Endothelial cell of umbilical vein (primary cell): ENCODE measurements at regions not wholly inside any gene's neighbourhood (a gene's known extent, or its start where the extent isn't known, plus 50 kb on each side); places are given as distances from the start of the nearest gene placed in this dataset.

Experiments used
- BruUV-seq: library from RNA; stranded (reverse); fragments of 400-500 nt; replicated peaks from 2 replicates; lab custom pipeline; 2021; lab: Mats Ljungman, UMichigan
- CTCF ChIA-PET: fragments of 300-600, 350-600 bp; sonication (Branson Sonifier 250); formaldehyde crosslinking; loops from one replicate; lab custom pipeline; 2021; ENCODE audit warnings: antibody characterized with exemption, inconsistent platforms; lab: Charles Lee
- POLR2A ChIA-PET: fragments of 300-600, 350-600 bp; sonication (Branson Sonifier 250); formaldehyde crosslinking; loops from one replicate; lab custom pipeline; 2021; ENCODE audit warnings: antibody characterized with exemption, inconsistent platforms; lab: Charles Lee
- DNase-seq: peaks from one replicate; pipeline ENCODE4 v3.0.0-alpha.2; 2011; ENCODE audit warnings: low read depth, low spot score
- FAIRE-seq: peaks from 2 replicates; lab custom pipeline; 2011; peaks lifted over from hg19 to GRCh38; lab: Jason Lieb, UNC
- H2AFZ ChIP-seq: 2 replicates; pipeline ENCODE4 v1.6.0; 2012; ENCODE audit warnings: low read depth, low read length, control low read depth, inconsistent platforms
- H3K27ac ChIP-seq: 2 replicates; pipeline ENCODE4 v1.5.1; 2011; ENCODE audit warnings: low read depth, mild to moderate bottlenecking, control low read depth, low read length, moderate library complexity; ENCODE audit not compliant: insufficient read depth
- H3K27me3 ChIP-seq, 2 experiments: 2 replicates each; pipeline versions ENCODE4 v1.6.0 to v1.6.1; 2011; ENCODE audit warnings: low read length in 2 of 2, mixed read lengths in 1 of 2; ENCODE audit not compliant: control insufficient read depth in 2 of 2, insufficient read depth in 2 of 2
- H3K36me3 ChIP-seq, 2 experiments: 2 replicates in 1 of 2; 3 replicates in 1 of 2; pipeline ENCODE4 v1.5.1; 2011; ENCODE audit warnings: low read length in 2 of 2, mild to moderate bottlenecking in 1 of 2, moderate library complexity in 1 of 2; ENCODE audit not compliant: control insufficient read depth in 2 of 2, insufficient read depth in 2 of 2; ENCODE audit errors: extremely low read depth in 1 of 2
- H3K4me1 ChIP-seq: 3 replicates; pipeline ENCODE4 v1.5.1; 2011; ENCODE audit warnings: mild to moderate bottlenecking, low read length; ENCODE audit not compliant: control insufficient read depth, insufficient read depth; ENCODE audit errors: extremely low read depth
- H3K4me2 ChIP-seq: 2 replicates; pipeline ENCODE4 v1.6.1; 2011; ENCODE audit warnings: low read length, control low read depth, mixed read lengths; ENCODE audit not compliant: insufficient read depth
- H3K4me3 ChIP-seq, 3 experiments: fragments of 200-600 bp in 1 of 3; sonication (generic), shearing (Covaris generic) in 1 of 3; replicated peaks in 1 of 3; 2 replicates each; pipeline ENCODE4 v1.5.1; 2011 to 2016; ENCODE audit warnings: control low read depth in 3 of 3, low read length in 3 of 3, mild to moderate bottlenecking in 2 of 3, inconsistent platforms in 1 of 3, low read depth in 1 of 3, moderate library complexity in 1 of 3; ENCODE audit not compliant: insufficient read depth in 1 of 3
- H3K79me2 ChIP-seq: 2 replicates; pipeline ENCODE4 v1.6.0; 2012; ENCODE audit warnings: low read length, inconsistent platforms; ENCODE audit not compliant: control insufficient read depth, insufficient read depth
- H3K9ac ChIP-seq: replicated peaks from 2 replicates; pipeline ENCODE3; 2011; ENCODE audit warnings: low read length, control low read depth; ENCODE audit not compliant: insufficient read depth; ENCODE audit errors: extremely low read depth
- H3K9me1 ChIP-seq: replicated peaks from 3 replicates; pipeline ENCODE4 v1.6.0; 2011; ENCODE audit warnings: mild to moderate bottlenecking, low read length; ENCODE audit not compliant: control insufficient read depth, insufficient read depth; ENCODE audit errors: extremely low read depth
- H3K9me3 ChIP-seq: replicated peaks from 2 replicates; pipeline ENCODE4 v1.5.1; 2012; ENCODE audit warnings: low read length, inconsistent platforms; ENCODE audit not compliant: control insufficient read depth, insufficient read depth
- H4K20me1 ChIP-seq: replicated peaks from 2 replicates; pipeline ENCODE3; 2011; ENCODE audit warnings: mild to moderate bottlenecking, low read length; ENCODE audit not compliant: control insufficient read depth, insufficient read depth; ENCODE audit errors: extremely low read depth
- CTCF ChIP-seq, 2 donors: IDR thresholded peaks; 1 replicate in 1 of 2; 2 replicates in 1 of 2; pipeline ENCODE4 v1.5.1; 2011; ENCODE audit warnings: low read length in 2 of 2, mild to moderate bottlenecking in 2 of 2, moderate library complexity in 2 of 2, control low read depth in 1 of 2, inconsistent platforms in 1 of 2, low read depth in 1 of 2; ENCODE audit not compliant: insufficient read depth in 1 of 2; ENCODE audit errors: extremely low read depth in 1 of 2
- EZH2 ChIP-seq: IDR thresholded peaks from 2 replicates; pipeline ENCODE4 v1.6.1; 2012; ENCODE audit warnings: borderline replicate concordance, low read depth, mild to moderate bottlenecking, moderate library complexity, low read length, inconsistent platforms; ENCODE audit not compliant: severe bottlenecking
- FOS ChIP-seq: IDR thresholded peaks from 2 replicates; pipeline ENCODE4 v1.6.1; 2011; ENCODE audit warnings: mild to moderate bottlenecking, low read length, moderate library complexity, borderline replicate concordance; ENCODE audit not compliant: insufficient read depth
- GATA2 ChIP-seq: IDR thresholded peaks from 2 replicates; pipeline ENCODE4 v1.7.0; 2011; ENCODE audit warnings: low read depth, mild to moderate bottlenecking, moderate library complexity, mixed read lengths, low read length; ENCODE audit not compliant: insufficient read length, insufficient read depth
- JUN ChIP-seq: IDR thresholded peaks from 2 replicates; pipeline ENCODE4 v1.6.1; 2011; ENCODE audit warnings: borderline replicate concordance, low read depth; ENCODE audit not compliant: insufficient read length, insufficient read depth
- MAX ChIP-seq: IDR thresholded peaks from 2 replicates; pipeline ENCODE4 v1.6.1; 2011; ENCODE audit not compliant: insufficient read depth, insufficient read length
- MYC ChIP-seq: IDR thresholded peaks from one replicate; pipeline ENCODE4 v1.6.1; 2011; ENCODE audit warnings: mild to moderate bottlenecking, low read depth, low read length
- POLR2A ChIP-seq: IDR thresholded peaks from 2 replicates; pipeline ENCODE4 v1.6.1; 2012; ENCODE audit warnings: low read depth, mild to moderate bottlenecking, control low read depth, low read length
- POLR2AphosphoS5 ChIP-seq: IDR thresholded peaks from 2 replicates; pipeline ENCODE4 v1.6.1; 2012; ENCODE audit warnings: low read depth, mild to moderate bottlenecking, control low read depth, low read length, moderate library complexity; ENCODE audit not compliant: insufficient read depth
- dilution Hi-C: fragments of 300-500 bp; cut with MboI; formaldehyde crosslinking; loops from one replicate; pipeline ENCODE4 v1.15.0; 2019; ENCODE audit warnings: low sequenced_read_pairs; ENCODE audit not compliant: extremely low pct_ligation_motif_present
- intact Hi-C: fragments of 100-400 bp; cut with micrococcal nuclease; formaldehyde crosslinking; loops from one replicate; pipeline ENCODE4 v1.10.0; 2022

- intact Hi-C loops: no loop called here
- no peak overlapping the region for H3K4me2 ChIP-seq
- no peak overlapping the region for H3K4me3 ChIP-seq
- dilution Hi-C loops: no loop called here
- BruUV-seq: no TSS peak
- H3K4me1 ChIP-seq: no peaks in the 10 kb centered on the region
- POLR2A ChIA-PET: no interaction called here
- H3K9me1 ChIP-seq: no peaks in the 10 kb centered on the region
- no peaks in the 10 kb centered on the region for H3K79me2 ChIP-seq
- H3K9me3 ChIP-seq: no peaks in the 10 kb centered on the region
- no peaks in the 10 kb centered on the region for H4K20me1 ChIP-seq
- no peak overlapping the region for H2AFZ ChIP-seq
- no peaks in the 10 kb centered on the region for H3K27me3 ChIP-seq
- H3K27ac ChIP-seq: no peak overlapping the region
- DNase-seq (no peak), FAIRE-seq (no peak)
- no peak overlapping the region for H3K9ac ChIP-seq
- CTCF ChIA-PET: no interaction called here
- TF ChIP-seq GATA2 (no peak), JUN (no peak), POLR2AphosphoS5 (no peak), FOS (no peak), EZH2 (no peak), CTCF (IDR thresholded peaks at IDR 0.05; ENCODE audit: extremely low read depth in 1 of 2, insufficient read depth in 1 of 2, low read depth in 1 of 2, low read length in 2 of 2) (no peak), MAX (no peak), MYC (no peak), POLR2A (no peak)
- no peaks in the 10 kb centered on the region for H3K36me3 ChIP-seq
These were observed 179.4 kb downstream of the SATB1 start for GRCh38 chr3:18245721-18246120.
